T-cell (primary cell): ENCODE measurements at regions not wholly inside any gene's neighbourhood (a gene's known extent, or its start where the extent isn't known, plus 50 kb on each side); places are given as distances from the start of the nearest gene placed in this dataset.

Experiments
- ATAC-seq, 4 experiments: fragments of 200-7000 bp in 3 of 4; fragments of 150-1000 bp in 1 of 4; cut with Tn5 transposase; replicated peaks in 1 of 4; 1 replicate in 3 of 4; 2 replicates in 1 of 4; pipeline ENCODE4 v1.10.0; 2021; ENCODE audit warnings: moderate library complexity in 3 of 4, mild to moderate bottlenecking in 2 of 4, moderate number of reproducible peaks in 1 of 4
- CTCF ChIA-PET, 2 donors: fragments of 300-600 bp; sonication (Branson Sonifier 250); formaldehyde crosslinking; loops; one replicate each; lab custom pipeline; 2022; ENCODE audit warnings: antibody characterized with exemption in 2 of 2; lab: Charles Lee
- POLR2A ChIA-PET, 2 donors: fragments of 300-600 bp; sonication (Branson Sonifier 250); formaldehyde crosslinking; loops; one replicate each; lab custom pipeline; 2022; ENCODE audit warnings: antibody characterized with exemption in 2 of 2; lab: Charles Lee
- DNase-seq, 35 experiments: peaks; one replicate each; pipeline versions ENCODE4 v3.0.0 to v3.0.0-alpha.2; 2013 to 2023
- H3K27ac ChIP-seq: one replicate; pipeline ENCODE4 v1.5.1; 2013; ENCODE audit warnings: low read length
- H3K27me3 ChIP-seq, 2 experiments: replicated peaks in 1 of 2; 1 replicate in 1 of 2; 2 replicates in 1 of 2; pipeline versions ENCODE4 v1.6.1 to v1.7.0; 2013; ENCODE audit warnings: low read length in 1 of 2, mixed read lengths in 1 of 2; ENCODE audit not compliant: control insufficient read depth in 2 of 2, insufficient read depth in 2 of 2; ENCODE audit errors: extremely low read depth in 1 of 2
- H3K36me3 ChIP-seq, 2 donors: 1 replicate in 1 of 2; 2 replicates in 1 of 2; pipeline versions ENCODE4 v1.6.1 to v1.7.0; 2013; ENCODE audit warnings: low read length in 1 of 2; ENCODE audit not compliant: control insufficient read depth in 2 of 2, insufficient read depth in 1 of 2; ENCODE audit errors: extremely low read depth in 1 of 2
- H3K4me1 ChIP-seq, 2 experiments: 1 replicate in 1 of 2; 2 replicates in 1 of 2; pipeline versions ENCODE4 v1.6.1 to v1.7.0; 2013; ENCODE audit warnings: low read length in 2 of 2, mixed read lengths in 1 of 2; ENCODE audit not compliant: insufficient read depth in 2 of 2, control insufficient read depth in 1 of 2; ENCODE audit errors: extremely low read depth in 1 of 2
- H3K4me3 ChIP-seq, 2 donors: 1 replicate in 1 of 2; 2 replicates in 1 of 2; pipeline versions ENCODE4 v1.5.1 to v1.7.0; 2013; ENCODE audit warnings: mild to moderate bottlenecking in 2 of 2, low read length in 1 of 2, moderate library complexity in 1 of 2; ENCODE audit not compliant: control insufficient read depth in 1 of 2; ENCODE audit errors: extremely low read depth in 1 of 2
- H3K9me3 ChIP-seq: 2 replicates; pipeline ENCODE4 v1.7.0; 2013
- H3K27ac Mint-ChIP-seq, 2 donors: one replicate each; pipeline ENCODE4 v1.8.0; 2020 to 2021; ENCODE audit warnings: mild to moderate bottlenecking in 2 of 2, mixed read lengths in 2 of 2
- H3K27me3 Mint-ChIP-seq, 2 donors: one replicate each; pipeline ENCODE4 v1.8.0; 2021 to 2022; ENCODE audit warnings: mixed read lengths in 2 of 2
- H3K36me3 Mint-ChIP-seq: one replicate; pipeline ENCODE4 v1.8.0; 2021; ENCODE audit warnings: mixed read lengths
- H3K4me1 Mint-ChIP-seq, 3 donors: one replicate each; pipeline ENCODE4 v1.8.0; 2020 to 2022; ENCODE audit warnings: mixed read lengths in 3 of 3, mild to moderate bottlenecking in 1 of 3
- H3K4me3 Mint-ChIP-seq, 3 donors: one replicate each; pipeline ENCODE4 v1.8.0; 2020 to 2022; ENCODE audit warnings: mild to moderate bottlenecking in 3 of 3, mixed read lengths in 3 of 3, moderate library complexity in 3 of 3
- H3K9me3 Mint-ChIP-seq, 3 donors: one replicate each; pipeline ENCODE4 v1.8.0; 2020 to 2022; ENCODE audit warnings: mixed read lengths in 3 of 3
- WGBS: methylation state at CpG from one replicate; pipeline ENCODE4 v1.1.5; 2013; ENCODE audit warnings: missing lambda C conversion rate; ENCODE audit not compliant: insufficient coverage; 5-methylcytosine and 5-hydroxymethylcytosine counted together

DNA sequence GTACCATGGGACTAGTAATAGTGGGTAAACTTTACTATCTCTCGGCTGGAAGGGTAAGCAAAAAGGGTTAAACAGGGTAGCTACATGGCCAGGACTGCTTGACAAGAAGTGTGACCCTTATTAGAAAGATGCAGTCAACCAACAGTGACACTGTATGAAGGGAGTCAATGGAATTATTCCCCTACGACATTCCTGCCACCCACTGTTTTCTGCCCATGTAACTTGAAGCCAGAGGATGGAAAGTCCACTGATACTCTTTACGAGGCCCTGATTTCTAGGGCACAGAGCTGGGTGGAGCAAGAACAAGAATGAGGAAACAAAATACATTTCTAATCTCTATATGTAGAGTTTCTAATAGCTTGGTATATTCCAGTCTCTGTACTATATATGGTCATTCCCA is 1102.5 kb downstream of the CDH11 start:
- Mint-ChIP-seq H3K9me3 (peaks cover 6 to 22% (median 22%) of the 10 kb centered on the region in 3 donors), H3K27me3 (no peaks in the 10 kb centered on the region), H3K4me1 (no peaks in the 10 kb centered on the region), H3K27ac (no peak overlapping the region), H3K36me3 (no peaks in the 10 kb centered on the region), H3K4me3 (no peak overlapping the region)
- 75% methylated on average over 1 of the region's 3 CpGs for WGBS
- ChIA-PET CTCF (no interaction called here), POLR2A (no interaction called here)
- H3K27me3 ChIP-seq: no peaks in the 10 kb centered on the region
- DNase-seq: no peak
- peaks cover 3% of the 10 kb centered on the region for H3K9me3 ChIP-seq
- H3K4me3 ChIP-seq: no peak overlapping the region
- no peaks in the 10 kb centered on the region for H3K4me1 ChIP-seq
- ATAC-seq: no peak
- H3K36me3 ChIP-seq: no peaks in the 10 kb centered on the region
- H3K27ac ChIP-seq: no peak overlapping the region

DNA sequence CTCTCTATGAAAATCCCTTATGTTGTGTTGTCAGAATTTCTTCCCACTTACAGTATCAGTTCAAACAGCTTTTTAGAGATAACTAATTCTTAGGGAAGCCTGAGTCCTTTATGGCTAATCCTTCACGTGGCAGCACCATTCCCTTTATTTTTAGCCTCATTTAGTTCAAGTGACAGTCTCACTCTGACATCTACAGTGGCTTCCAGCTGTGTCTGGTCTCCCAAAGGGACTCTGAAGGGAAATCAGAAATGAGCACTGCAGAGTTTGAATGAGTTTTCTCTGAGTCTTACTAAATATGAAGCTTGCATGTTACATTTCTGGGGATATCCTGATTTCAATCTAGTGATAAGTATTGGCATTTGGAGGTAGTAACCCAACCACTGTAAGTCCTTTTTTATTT is 1104.1 kb downstream of the CDH11 start:
- Histone ChIP-seq H3K9me3 (no peaks in the 10 kb centered on the region), H3K27me3 (no peaks in the 10 kb centered on the region), H3K4me1 (no peaks in the 10 kb centered on the region), H3K27ac (no peak overlapping the region), H3K4me3 (no peak overlapping the region), H3K36me3 (no peaks in the 10 kb centered on the region)
- H3K36me3 Mint-ChIP-seq: no peaks in the 10 kb centered on the region
- no peak for DNase-seq
- no peak overlapping the region for H3K27ac Mint-ChIP-seq
- no CpG with 5 or more reads among the region's 1 CpG for WGBS
- H3K4me3 Mint-ChIP-seq: no peak overlapping the region
- peaks cover 11 to 34% (median 11%) of the 10 kb centered on the region in 3 donors for H3K9me3 Mint-ChIP-seq
- no peaks in the 10 kb centered on the region for H3K27me3 Mint-ChIP-seq
- ChIA-PET CTCF (no interaction called here), POLR2A (interaction anchor here in 1 of 2 donors (0.6 kb wide), 1 partner anchor 280 kb away, joined by 3 read pairs; no protein-coding TSS in a partner anchor)
- no peaks in the 10 kb centered on the region for H3K4me1 Mint-ChIP-seq
- ATAC-seq: no peak

DNA sequence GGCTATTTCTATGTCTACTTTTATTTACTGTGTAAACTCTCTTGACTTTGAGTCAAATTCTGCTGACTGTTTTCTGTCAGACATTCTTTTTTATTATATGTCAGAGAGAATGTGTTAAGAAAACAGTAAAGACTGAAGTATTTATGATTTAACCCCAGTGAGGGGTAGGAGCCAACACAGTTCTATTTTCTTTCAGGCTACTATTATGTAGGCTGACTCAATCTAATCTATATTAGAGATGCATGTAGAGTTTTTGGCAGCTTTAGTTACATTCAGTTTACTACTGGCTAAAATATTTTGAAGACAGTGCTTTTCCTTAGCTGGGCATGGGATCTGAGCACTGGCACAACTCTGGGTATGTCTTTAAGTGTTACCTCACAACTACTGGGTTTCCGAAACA is 1108.0 kb downstream of the CDH11 start:
- no peaks in the 10 kb centered on the region for H3K27me3 Mint-ChIP-seq
- POLR2A ChIA-PET: no interaction called here
- no peak overlapping the region for H3K27ac ChIP-seq
- no peak overlapping the region for H3K4me3 ChIP-seq
- DNase-seq (no peak), ATAC-seq (no peak)
- no peak overlapping the region for H3K27ac Mint-ChIP-seq
- H3K27me3 ChIP-seq: no peaks in the 10 kb centered on the region
- H3K4me1 Mint-ChIP-seq: no peaks in the 10 kb centered on the region
- H3K9me3 ChIP-seq: no peaks in the 10 kb centered on the region
- no peak overlapping the region for H3K4me3 Mint-ChIP-seq
- H3K36me3 ChIP-seq: no peaks in the 10 kb centered on the region
- no peaks in the 10 kb centered on the region for H3K36me3 Mint-ChIP-seq
- WGBS: no CpG with 5 or more reads among the region's 1 CpG
- no peaks in the 10 kb centered on the region for H3K4me1 ChIP-seq
- H3K9me3 Mint-ChIP-seq: peaks cover 14 to 43% (median 17%) of the 10 kb centered on the region in 3 donors
- CTCF ChIA-PET: no interaction called here

DNA sequence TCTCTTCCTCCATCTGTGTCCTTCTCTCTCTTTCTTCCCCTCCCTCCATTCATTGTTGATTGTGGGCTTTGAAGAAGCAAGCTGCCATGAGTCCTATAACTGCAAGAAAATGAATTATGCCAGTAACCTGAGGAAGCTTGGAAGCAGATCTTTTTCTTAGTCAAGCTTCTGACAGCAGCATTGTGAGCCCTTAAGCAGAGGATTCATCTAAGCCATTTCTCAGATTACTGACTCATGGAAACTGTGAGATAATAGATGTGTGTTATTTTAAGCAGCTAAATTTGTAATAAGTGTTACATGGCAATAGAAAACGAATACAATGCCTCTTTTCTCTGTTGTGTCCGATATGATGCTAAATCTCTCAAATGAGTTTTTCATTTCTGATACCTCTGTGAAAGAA is 1109.7 kb downstream of the CDH11 start:
- Mint-ChIP-seq H3K36me3 (no peaks in the 10 kb centered on the region), H3K4me1 (no peaks in the 10 kb centered on the region), H3K27ac (no peak overlapping the region), H3K4me3 (no peak overlapping the region), H3K9me3 (peaks cover 14 to 41% (median 18%) of the 10 kb centered on the region in 3 donors), H3K27me3 (no peaks in the 10 kb centered on the region)
- Histone ChIP-seq H3K9me3 (no peaks in the 10 kb centered on the region), H3K4me1 (no peaks in the 10 kb centered on the region), H3K27ac (no peak overlapping the region), H3K36me3 (no peaks in the 10 kb centered on the region), H3K27me3 (no peaks in the 10 kb centered on the region), H3K4me3 (no peak overlapping the region)
- ATAC-seq (no peak), DNase-seq (no peak)
- WGBS: no CpG with 5 or more reads among the region's 2 CpGs
- POLR2A ChIA-PET: no interaction called here
- CTCF ChIA-PET: no interaction called here

DNA sequence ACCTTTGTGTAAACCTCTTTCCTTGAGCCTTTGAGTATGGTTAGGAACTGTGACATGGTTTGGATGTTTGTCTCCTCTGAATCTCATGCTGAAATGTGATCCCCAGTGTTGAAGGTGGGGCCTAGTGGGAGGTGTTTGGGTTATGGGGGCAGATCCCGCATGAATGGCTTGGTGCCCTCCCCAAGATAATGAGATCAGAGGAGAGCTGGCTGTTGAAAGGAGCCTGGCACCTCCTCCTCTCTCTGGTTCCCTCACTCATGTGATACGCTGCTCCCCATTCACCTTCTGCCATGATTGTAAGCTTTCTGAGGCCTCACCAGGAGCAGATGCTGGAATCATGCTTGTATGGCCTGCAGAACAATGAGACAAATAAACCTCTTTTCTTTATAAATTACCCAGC is 1110.2 kb downstream of the CDH11 start:
- Histone ChIP-seq H3K27ac (no peak overlapping the region), H3K27me3 (no peaks in the 10 kb centered on the region), H3K36me3 (no peaks in the 10 kb centered on the region), H3K9me3 (no peaks in the 10 kb centered on the region), H3K4me3 (no peak overlapping the region), H3K4me1 (no peaks in the 10 kb centered on the region)
- no peak overlapping the region for H3K27ac Mint-ChIP-seq
- no peaks in the 10 kb centered on the region for H3K4me1 Mint-ChIP-seq
- POLR2A ChIA-PET: no interaction called here
- peaks cover 14 to 38% (median 18%) of the 10 kb centered on the region in 3 donors for H3K9me3 Mint-ChIP-seq
- CTCF ChIA-PET: no interaction called here
- ATAC-seq (no peak), DNase-seq (no peak)
- WGBS: 75% methylated on average over 1 of the region's 2 CpGs
- H3K27me3 Mint-ChIP-seq: no peaks in the 10 kb centered on the region
- no peaks in the 10 kb centered on the region for H3K36me3 Mint-ChIP-seq
- no peak overlapping the region for H3K4me3 Mint-ChIP-seq

DNA sequence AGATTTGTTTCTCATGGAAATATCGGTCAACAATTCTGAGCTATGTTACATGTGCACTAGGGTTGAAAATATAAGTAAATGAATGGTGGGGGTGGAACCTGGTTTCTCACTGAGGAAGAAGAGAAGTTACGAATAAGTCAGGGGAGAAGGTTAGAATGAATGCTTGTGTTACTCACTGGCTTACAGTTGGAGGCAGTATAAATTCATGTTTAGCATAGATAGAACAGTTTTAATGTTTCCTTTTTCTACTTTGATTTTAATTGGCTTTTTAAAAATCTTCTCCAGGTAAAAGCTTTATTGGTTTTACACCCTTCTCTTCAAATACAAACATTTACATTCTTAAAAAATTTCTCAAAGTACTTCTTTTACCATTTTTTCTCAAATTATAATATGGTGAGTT is 1113.7 kb downstream of the CDH11 start:
- no peaks in the 10 kb centered on the region for H3K4me1 ChIP-seq
- Mint-ChIP-seq H3K9me3 (peaks cover 15 to 28% (median 24%) of the 10 kb centered on the region in 3 donors), H3K27me3 (no peaks in the 10 kb centered on the region), H3K4me3 (no peak overlapping the region), H3K27ac (no peak overlapping the region), H3K36me3 (no peaks in the 10 kb centered on the region), H3K4me1 (no peaks in the 10 kb centered on the region)
- CTCF ChIA-PET: no interaction called here
- no peaks in the 10 kb centered on the region for H3K27me3 ChIP-seq
- H3K4me3 ChIP-seq: no peak overlapping the region
- H3K27ac ChIP-seq: no peak overlapping the region
- H3K9me3 ChIP-seq: no peaks in the 10 kb centered on the region
- no peak for ATAC-seq
- WGBS: 100% methylated on average over 1 of the region's 2 CpGs
- no peaks in the 10 kb centered on the region for H3K36me3 ChIP-seq
- no peak for DNase-seq
- POLR2A ChIA-PET: no interaction called here

DNA sequence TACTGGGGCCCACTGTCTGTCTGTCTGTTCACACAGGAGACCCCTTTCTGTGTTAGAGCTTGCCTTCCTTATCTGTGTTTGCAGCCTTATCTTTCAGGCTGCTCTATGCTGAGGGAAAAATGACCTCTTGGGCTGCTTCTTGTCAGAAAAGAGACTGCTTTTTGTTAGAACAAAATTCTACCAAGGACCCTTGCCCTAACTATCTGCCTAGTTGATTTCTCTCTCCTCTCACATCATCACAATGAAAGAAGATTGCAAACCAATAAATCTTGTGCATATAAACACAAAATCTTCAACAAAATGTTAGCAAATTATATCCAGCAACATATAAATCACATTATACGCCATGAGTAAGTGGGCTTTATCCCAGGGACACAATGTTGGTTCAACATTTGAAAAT is 1117.7 kb downstream of the CDH11 start:
- peaks cover 14 to 24% (median 24%) of the 10 kb centered on the region in 3 donors for H3K9me3 Mint-ChIP-seq
- POLR2A ChIA-PET: no interaction called here
- no peak overlapping the region for H3K4me3 Mint-ChIP-seq
- no peaks in the 10 kb centered on the region for H3K36me3 Mint-ChIP-seq
- DNase-seq (no peak), ATAC-seq (no peak)
- H3K4me1 ChIP-seq: no peaks in the 10 kb centered on the region
- H3K4me1 Mint-ChIP-seq: no peaks in the 10 kb centered on the region
- H3K36me3 ChIP-seq: no peaks in the 10 kb centered on the region
- WGBS: no CpG with 5 or more reads among the region's 1 CpG
- H3K27ac Mint-ChIP-seq: no peak overlapping the region
- H3K4me3 ChIP-seq: no peak overlapping the region
- no peak overlapping the region for H3K27ac ChIP-seq
- CTCF ChIA-PET: no interaction called here
- no peaks in the 10 kb centered on the region for H3K27me3 Mint-ChIP-seq
- H3K9me3 ChIP-seq: no peaks in the 10 kb centered on the region
- no peaks in the 10 kb centered on the region for H3K27me3 ChIP-seq
